ENCODE measurements at regions not wholly inside any gene's neighbourhood (a gene's known extent, or its start where the extent isn't known, plus 50 kb on each side); places are given as distances from the start of the nearest gene placed in this dataset.

DNA sequence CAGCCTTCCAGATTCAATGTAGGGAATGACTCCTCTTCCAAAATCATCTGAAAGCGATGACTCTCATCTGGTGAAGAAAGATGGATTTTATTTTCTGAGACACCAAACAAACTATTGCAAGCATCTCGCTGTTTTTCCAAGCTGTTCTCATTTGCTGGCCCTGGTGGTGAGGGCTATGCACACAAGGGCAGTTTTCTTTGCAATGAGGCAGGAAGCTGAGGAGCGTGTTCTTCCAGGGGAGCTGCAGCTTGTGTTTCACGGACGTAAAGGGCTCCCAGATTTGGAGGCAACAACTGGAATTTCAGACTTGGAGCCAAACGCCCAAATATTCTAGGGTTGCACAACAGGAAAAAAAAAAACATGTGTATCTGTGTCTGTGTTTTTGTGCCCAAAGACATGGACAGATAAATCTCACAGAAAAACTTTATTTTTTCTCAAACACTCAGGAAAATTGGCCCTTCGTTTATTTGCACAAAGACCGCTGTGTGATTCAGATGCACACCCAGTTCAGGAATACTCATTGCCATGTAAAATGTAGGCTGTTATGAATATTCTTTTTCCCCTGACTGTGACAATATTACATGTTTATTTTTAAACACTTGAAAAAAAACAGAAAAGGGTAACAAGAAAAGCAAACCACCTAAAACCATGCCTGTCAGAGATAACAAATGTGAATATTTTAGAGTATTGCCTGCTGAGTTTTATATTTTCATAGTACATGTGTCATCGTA, 151.3 kb downstream of the GAS1 start:
- no peak for DNase-seq (ENCODE audit: low spot score)

- no peak for DNase-seq (ENCODE audit: low spot score)
Observed at GRCh38 chr9:86795047-86795442, 152.3 kb downstream of the GAS1 start.

- no peak for DNase-seq (ENCODE audit: low spot score)
Observed at GRCh38 chr9:86794391-86795046, 152.8 kb downstream of the GAS1 start.

DNA sequence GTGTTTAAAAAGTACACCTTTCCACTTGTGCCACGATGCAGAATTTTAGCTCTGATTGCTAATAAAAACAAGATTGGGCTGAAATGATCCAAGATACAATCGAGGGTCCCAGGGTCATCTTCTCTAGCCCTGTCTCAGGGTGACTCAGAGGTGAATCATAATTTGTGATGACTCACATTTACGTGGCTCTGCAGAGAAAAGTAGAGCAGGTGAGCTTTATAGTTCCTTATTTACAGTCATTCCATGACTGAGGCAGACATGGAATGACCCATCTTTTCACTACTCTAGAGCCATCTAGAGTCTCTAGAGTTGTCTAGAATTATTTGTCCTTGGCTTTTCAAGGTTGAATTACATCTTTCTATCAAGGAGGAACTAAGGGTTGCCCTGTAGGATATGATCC, 155.2 kb downstream of the GAS1 start:
- DNase-seq (ENCODE audit: low spot score), result no peak

GRCh38 chr9:86790805-86791204, 156.5 kb downstream of the GAS1 start:
- no peak for DNase-seq (ENCODE audit: low spot score)

DNA sequence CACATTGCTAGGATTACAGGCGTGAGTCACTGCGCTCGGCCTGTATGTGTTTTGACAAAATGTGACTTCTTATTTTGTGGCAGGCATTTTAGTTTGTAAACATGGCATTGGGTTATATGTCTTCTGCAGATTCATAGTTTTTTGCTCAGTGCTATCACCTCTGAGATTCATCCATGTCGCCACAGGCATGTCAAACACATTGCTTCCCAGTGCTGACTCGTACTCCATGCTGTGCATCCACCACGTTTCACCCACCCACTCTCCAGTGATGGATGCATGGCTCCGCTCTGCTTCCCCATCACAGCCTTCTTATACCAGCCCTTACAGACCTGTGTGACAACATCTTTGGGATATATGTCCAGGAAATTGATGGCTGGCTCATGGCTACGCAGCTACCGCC, 158.8 kb downstream of the GAS1 start:
- DNase-seq (ENCODE audit: low spot score), result no peak

DNA sequence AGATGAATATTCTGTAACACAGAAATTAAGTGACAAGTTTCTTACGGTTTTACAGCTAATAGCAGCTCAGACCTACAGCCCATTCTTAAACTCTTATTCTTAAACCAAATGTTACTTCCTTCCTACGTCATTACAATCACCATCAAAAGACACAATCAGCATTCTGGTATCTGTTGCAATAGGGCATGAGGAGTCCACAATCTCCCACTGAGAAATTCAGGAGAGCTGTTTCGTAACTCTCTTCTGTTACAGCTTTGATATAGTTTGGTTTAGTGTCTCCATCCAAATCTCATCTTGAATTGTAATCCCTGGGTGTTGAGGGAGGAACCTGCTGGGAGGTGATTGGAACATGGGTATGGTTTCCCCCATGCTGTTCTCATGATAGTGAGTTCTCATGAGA, 163.4 kb downstream of the GAS1 start:
- DNase-seq (ENCODE audit: low spot score), result no peak

GRCh38 chr9:86782831-86783230, 164.5 kb downstream of the GAS1 start:
- DNase-seq (ENCODE audit: low spot score), result no peak

- no peak for DNase-seq (ENCODE audit: low spot score)
Observed at GRCh38 chr9:86778761-86779160, 168.5 kb downstream of the GAS1 start.

DNA sequence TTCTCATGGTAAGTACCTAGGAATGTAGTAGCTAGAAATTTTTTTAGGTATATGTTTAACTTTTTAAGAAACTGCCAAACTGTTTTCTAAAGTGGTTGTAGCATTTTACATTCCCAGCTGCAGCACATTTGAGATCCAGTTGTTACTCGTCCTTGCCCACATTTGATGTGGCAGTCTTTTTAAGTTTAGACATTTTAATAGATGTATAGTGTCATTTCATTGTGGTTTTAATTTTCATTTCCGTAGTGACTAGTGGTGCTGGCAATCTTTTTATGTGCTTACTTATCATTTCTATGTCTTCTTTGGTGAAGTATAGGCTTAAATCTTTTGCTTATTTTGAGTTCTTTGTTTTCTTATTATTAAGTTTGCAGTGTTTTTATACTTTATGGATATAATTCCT, 171.6 kb downstream of the GAS1 start:
- no peak for DNase-seq (ENCODE audit: low spot score)

DNA sequence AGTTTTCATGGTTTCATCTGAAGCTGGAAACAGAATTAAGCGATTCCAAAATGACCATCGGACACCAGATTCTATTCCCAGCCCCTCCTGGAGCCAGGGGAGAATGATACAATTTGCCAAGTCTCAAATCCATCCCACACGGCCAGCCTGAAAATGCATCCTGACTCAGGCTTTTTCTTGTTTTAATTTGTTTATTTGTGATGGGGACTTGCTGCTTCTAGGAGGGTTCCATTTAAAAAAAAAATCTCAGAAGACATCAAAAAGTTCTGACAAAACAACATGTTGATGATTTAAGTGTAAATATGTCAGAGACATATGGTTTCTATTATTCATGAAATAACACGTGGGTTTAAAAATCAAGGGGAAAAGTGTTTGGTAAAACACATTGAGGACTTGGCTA, 173.2 kb downstream of the GAS1 start:
- no peak for DNase-seq (ENCODE audit: low spot score)

DNA sequence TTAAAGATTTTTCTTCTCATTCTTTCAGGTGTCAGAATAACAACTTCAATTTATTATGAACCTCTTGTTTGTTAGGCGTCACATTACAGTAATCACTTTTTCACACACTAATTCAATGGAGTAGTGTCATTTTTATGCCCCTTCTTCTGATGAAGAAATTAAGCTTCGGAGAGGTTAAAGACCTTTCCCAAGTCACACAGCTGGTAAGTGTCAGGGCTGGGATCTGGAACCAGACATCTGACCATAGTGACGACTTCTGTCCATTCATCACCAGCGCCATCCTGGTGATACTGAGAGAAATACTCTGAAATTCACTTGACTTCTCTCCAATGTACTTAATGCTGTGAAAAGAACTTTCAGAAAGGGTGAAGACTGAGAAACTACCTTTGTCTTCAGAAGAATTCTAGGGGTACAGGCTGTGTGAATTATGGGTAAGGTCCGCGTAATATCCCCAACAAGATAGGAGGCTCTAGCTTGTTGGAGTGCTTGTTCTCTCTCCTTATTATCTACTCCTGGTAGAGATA, 173.8 kb downstream of the GAS1 start:
- DNase-seq (ENCODE audit: low spot score), result no peak

GRCh38 chr9:86772635-86772993, 174.7 kb downstream of the GAS1 start:
- DNase-seq (ENCODE audit: low spot score), result no peak

- no peak for DNase-seq (ENCODE audit: low spot score)
Observed at GRCh38 chr9:86771941-86772634, 175.2 kb downstream of the GAS1 start.

DNA sequence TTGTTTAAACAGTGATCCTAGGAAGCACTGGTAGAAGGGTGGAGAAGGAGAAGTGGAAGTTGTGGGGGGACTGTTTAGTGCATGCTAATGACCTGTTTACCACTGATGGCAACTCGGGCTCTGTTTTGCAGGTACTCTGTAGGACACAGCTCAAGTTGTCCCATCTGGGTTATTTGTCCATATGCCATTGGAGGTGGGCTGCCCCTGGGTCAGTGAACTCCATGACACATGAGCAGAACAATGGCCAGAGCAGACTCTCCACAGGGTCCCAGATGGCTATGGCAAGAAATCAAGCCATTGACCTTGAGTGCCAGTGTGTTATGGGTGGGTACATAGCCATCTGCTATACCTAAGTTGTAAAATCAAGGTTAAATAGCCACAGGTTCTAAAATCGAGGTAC, 175.9 kb downstream of the GAS1 start:
- no peak for DNase-seq (ENCODE audit: low spot score)

DNA sequence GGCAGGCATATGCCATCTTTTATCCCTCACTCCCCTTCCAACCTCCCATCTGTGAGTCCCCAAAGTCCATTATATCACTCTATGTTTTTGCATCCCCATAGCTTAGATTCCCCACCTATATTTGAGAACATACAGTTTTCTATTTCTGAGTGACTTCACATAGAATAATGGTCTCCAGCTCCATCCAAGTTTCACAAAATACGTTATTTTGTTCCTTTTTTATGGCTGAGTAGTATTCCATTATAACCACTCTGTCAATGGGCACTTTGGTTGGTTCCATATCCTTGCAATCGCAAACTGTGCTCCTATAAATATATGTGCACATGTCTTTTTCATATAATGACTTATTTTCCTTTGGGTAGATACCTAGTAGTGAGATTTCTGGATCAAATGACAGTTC, 178.6 kb downstream of the GAS1 start:
- DNase-seq (ENCODE audit: low spot score), result no peak

- no peak for DNase-seq (ENCODE audit: low spot score)
Observed at GRCh38 chr9:86768020-86768419, 179.3 kb downstream of the GAS1 start.

GRCh38 chr9:86767373-86767772, 179.9 kb downstream of the GAS1 start:
- DNase-seq (ENCODE audit: low spot score), result no peak

GRCh38 chr9:86766912-86767311, 180.4 kb downstream of the GAS1 start:
- no peak for DNase-seq (ENCODE audit: low spot score)

- no peak for DNase-seq (ENCODE audit: low spot score)
Observed at GRCh38 chr9:86766511-86766910, 180.8 kb downstream of the GAS1 start.

DNA sequence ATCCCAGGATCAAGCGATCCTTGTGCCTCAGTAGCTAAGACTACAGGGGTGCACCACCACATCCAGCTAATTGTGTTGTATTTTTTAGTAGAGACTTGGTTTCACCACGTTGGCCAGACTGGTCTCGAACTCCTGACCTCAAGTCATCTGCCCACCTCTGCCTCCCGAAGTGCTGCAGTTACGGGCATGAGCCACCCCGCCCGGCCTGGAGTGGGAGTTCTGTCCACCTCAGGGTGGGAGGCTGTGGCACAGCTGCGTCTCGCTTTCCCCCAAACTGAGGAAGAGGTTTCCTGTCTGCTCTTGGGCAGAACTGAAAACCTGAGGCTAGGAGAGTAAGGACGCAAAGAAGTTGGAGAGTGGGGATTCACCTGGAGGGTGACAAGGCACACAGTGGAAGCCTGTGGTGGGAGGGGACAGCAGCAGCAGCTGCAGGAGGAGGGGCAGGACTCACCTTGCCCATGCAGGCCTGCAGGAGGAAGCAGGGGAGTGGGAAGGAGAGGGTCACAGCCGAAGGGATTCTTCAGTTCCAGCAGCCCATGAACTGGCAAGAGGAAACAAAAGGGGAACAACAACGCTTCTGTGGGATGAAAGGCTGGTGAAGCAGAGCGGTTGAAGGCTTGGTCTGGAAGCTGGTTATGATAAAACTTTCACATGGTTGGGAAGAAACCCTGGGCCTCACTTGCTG, 181.4 kb downstream of the GAS1 start:
- no peak for DNase-seq (ENCODE audit: low spot score)

DNA sequence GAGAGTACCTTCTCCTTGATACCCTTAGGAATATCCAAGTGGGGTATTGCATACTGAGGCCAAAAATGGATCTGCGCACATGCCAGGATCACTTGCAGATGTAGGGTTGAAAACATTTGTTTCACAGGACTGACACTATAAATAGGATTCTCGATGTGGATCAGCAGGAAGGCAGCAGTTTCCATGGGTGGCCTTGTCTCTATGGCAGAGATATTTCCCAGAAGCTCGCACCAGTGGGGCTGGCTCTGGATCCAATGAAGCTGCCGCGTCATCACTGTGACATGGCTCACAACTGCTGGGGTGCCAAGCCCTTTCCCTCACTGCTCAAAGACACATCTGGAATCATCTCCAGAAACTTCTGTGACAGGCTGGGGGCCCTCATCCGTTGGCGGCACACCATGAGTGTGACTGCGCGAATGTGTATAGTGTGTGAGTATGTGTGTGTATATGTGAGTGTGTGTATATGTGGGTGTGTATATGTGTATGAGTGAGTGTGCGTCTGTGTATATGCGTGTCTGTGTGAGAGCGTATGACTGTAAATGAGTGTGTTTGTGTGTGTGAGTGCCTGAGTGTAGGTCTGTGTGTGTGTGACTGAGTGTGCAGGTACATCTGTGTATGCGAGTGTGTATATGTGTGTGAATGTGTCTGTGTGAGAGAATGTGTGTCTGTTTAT, 182.5 kb downstream of the GAS1 start:
- DNase-seq (ENCODE audit: low spot score), result no peak

Data from CD4-positive, alpha-beta T cell treated with Interleukin-6 at 100 ng/mL for 8 hours (primary cell).